Tibial artery (tissue), 4 donors: ENCODE measurements at regions not wholly inside any gene's neighbourhood (a gene's known extent, or its start where the extent isn't known, plus 50 kb on each side); places are given as distances from the start of the nearest gene placed in this dataset.

Experiments used
- DNase-seq, 2 donors: peaks; one replicate each; pipeline ENCODE4 v3.0.0-alpha.2; 2019
- H3K27ac ChIP-seq, 2 donors: fragments of 200-600 bp; sonication (generic) in 1 of 2; 1 replicate in 1 of 2; 2 replicates in 1 of 2; pipeline ENCODE4 v1.5.1; 2018 to 2019; ENCODE audit warnings: mild to moderate bottlenecking in 1 of 2
- H3K27me3 ChIP-seq, 2 donors: fragments of 200-600 bp; sonication (generic) in 1 of 2; one replicate each; pipeline versions ENCODE4 v1.5.1 to v1.6.0; 2016 to 2019
- H3K36me3 ChIP-seq, 3 donors: fragments of 200-600 bp; sonication (generic) in 2 of 3; one replicate each; pipeline ENCODE4 v1.5.1; 2016 to 2019; ENCODE audit warnings: mild to moderate bottlenecking in 2 of 3
- H3K4me1 ChIP-seq, 4 donors: fragments of 200-600 bp; sonication (generic) in 2 of 4; 1 replicate in 3 of 4; 2 replicates in 1 of 4; pipeline ENCODE4 v1.5.1; 2016 to 2019
- H3K4me3 ChIP-seq, 2 donors: fragments of 200-600 bp; sonication (generic) in 1 of 2; 1 replicate in 1 of 2; 2 replicates in 1 of 2; pipeline ENCODE4 v1.5.1; 2018 to 2019; ENCODE audit warnings: mild to moderate bottlenecking in 2 of 2
- H3K9me3 ChIP-seq, 3 donors: fragments of 200-600 bp; sonication (generic) in 1 of 3; one replicate each; pipeline ENCODE4 v1.5.1; 2016 to 2019
- CTCF ChIP-seq, 2 experiments: fragments of 200-600 bp in 1 of 2; fragments of 450-650 bp in 1 of 2; IDR thresholded peaks; one replicate each; pipeline ENCODE4 v1.5.1; 2017 to 2019; ENCODE audit warnings: antibody characterized with exemption in 2 of 2, mild to moderate bottlenecking in 1 of 2, moderate library complexity in 1 of 2
- intact Hi-C: fragments of 100-400 bp; cut with DNase I; formaldehyde crosslinking; loops from one replicate; pipeline ENCODE4 v1.15.0; 2023; ENCODE audit warnings: low total_unique reads

- H3K27me3 ChIP-seq, result no peaks in the 10 kb centered on the region
- intact Hi-C loops, result loop anchor here (2.0 to 10.0 kb wide), 3 partner anchors 71 to 168 kb away; partner anchors contain the start of gene NFE2L2
- peak overlapping the region; percentile 62 to 68 for H3K27ac ChIP-seq
- no peak for DNase-seq
- H3K36me3 ChIP-seq, result no peaks in the 10 kb centered on the region
- peaks cover 0 to 11% (median 2%) of the 10 kb centered on the region in 4 donors for H3K4me1 ChIP-seq
- H3K9me3 ChIP-seq, result no peaks in the 10 kb centered on the region
- TF ChIP-seq CTCF (IDR thresholded peaks at IDR 0.05), result no peak
- H3K4me3 ChIP-seq, result no peak overlapping the region
These were observed 59.6 kb upstream of the AGPS start for GRCh38 chr2:177332992-177333388.

- DNase-seq, result no peak
- intact Hi-C loops, result loop anchor here (5.0 to 10.0 kb wide), 3 partner anchors 73 to 267 kb away; partner anchors contain the start of gene NFE2L2
- peak; percentile 91 to 95 for TF ChIP-seq CTCF (IDR thresholded peaks at IDR 0.05)
- Histone ChIP-seq H3K27ac (no peak overlapping the region), H3K27me3 (no peaks in the 10 kb centered on the region), H3K4me1 (peaks cover 0 to 11% (median 2%) of the 10 kb centered on the region in 4 donors), H3K4me3 (no peak overlapping the region), H3K36me3 (no peaks in the 10 kb centered on the region), H3K9me3 (no peaks in the 10 kb centered on the region)
These were observed 57.5 kb upstream of the AGPS start for GRCh38 chr2:177334940-177335543.

- Histone ChIP-seq H3K27me3 (no peaks in the 10 kb centered on the region), H3K9me3 (no peaks in the 10 kb centered on the region), H3K4me3 (no peak overlapping the region), H3K27ac (no peak overlapping the region), H3K4me1 (peaks cover 0 to 11% (median 2%) of the 10 kb centered on the region in 4 donors), H3K36me3 (no peaks in the 10 kb centered on the region)
- no peak for DNase-seq
- TF ChIP-seq CTCF (IDR thresholded peaks at IDR 0.05), result no peak
- intact Hi-C loops, result loop anchor here (5.0 to 10.0 kb wide), 2 partner anchors 79 to 266 kb away; no protein-coding TSS in a partner anchor
These were observed 56.6 kb upstream of the AGPS start for GRCh38 chr2:177335917-177336450.

- no peak for TF ChIP-seq CTCF (IDR thresholded peaks at IDR 0.05)
- intact Hi-C loops, result loop anchor here (5.0 to 10.0 kb wide), 2 partner anchors 77 to 264 kb away; no protein-coding TSS in a partner anchor
- H3K27ac ChIP-seq, result no peak overlapping the region
- H3K27me3 ChIP-seq, result no peaks in the 10 kb centered on the region
- H3K36me3 ChIP-seq, result no peaks in the 10 kb centered on the region
- no peaks in the 10 kb centered on the region for H3K9me3 ChIP-seq
- H3K4me1 ChIP-seq, result no peaks in the 10 kb centered on the region
- no peak for DNase-seq
- no peak overlapping the region for H3K4me3 ChIP-seq
These were observed 54.3 kb upstream of the AGPS start for GRCh38 chr2:177338177-177338721.

- TF ChIP-seq CTCF (IDR thresholded peaks at IDR 0.05), result no peak
- intact Hi-C loops, result no loop called here
These were observed 52.4 kb upstream of the AGPS start for GRCh38 chr2:177340158-177340557.

More at GRCh38 chr2:177340158-177340557, 52.4 kb upstream of the AGPS start:
- H3K27me3 ChIP-seq, result no peaks in the 10 kb centered on the region
- DNase-seq, result no peak
- H3K36me3 ChIP-seq, result no peaks in the 10 kb centered on the region
- H3K4me3 ChIP-seq, result no peak overlapping the region
- no peak overlapping the region for H3K27ac ChIP-seq
- no peaks in the 10 kb centered on the region for H3K4me1 ChIP-seq
- no peaks in the 10 kb centered on the region for H3K9me3 ChIP-seq
